GM19328 (cell line): ENCODE measurements at regions not wholly inside any gene's neighbourhood (a gene's known extent, or its start where the extent isn't known, plus 50 kb on each side); places are given as distances from the start of the nearest gene placed in this dataset.
"Not testable (repeated sequence)": the region's sequence is repeated elsewhere in the genome, so short reads cannot be mapped to it uniquely, and the experiment has no call there.

Experiments
- ATAC-seq: cut with Tn5 transposase; IDR thresholded peaks from one replicate; pipeline ENCODE4 v1.9.1; 2021; ENCODE audit warnings: mild to moderate bottlenecking, moderate library complexity; ENCODE audit not compliant: unreplicated experiment

DNA sequence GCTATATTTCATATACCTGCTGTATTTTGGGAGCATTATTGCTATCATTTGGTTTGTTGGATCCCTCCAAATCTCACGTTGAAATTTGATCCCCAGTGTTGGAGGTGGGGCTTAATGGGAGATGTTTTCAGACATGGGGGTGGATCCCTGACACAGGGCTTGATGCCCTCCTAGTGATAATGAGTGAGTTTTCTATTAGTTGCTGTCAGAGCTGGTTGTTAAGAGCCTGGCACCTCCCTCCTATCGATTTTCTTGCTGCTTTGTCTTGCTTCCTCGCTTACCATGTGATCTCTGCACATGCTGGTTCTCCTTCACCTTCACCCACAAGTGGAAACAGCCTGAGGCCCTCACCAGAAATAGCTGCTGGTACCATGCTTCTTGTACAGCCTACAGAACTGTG, 259.9 kb upstream of the STARD13 start:
- no peak for ATAC-seq

- ATAC-seq = no peak
These were observed 261.5 kb upstream of the STARD13 start for GRCh38 chr13:33547035-33547434.

DNA sequence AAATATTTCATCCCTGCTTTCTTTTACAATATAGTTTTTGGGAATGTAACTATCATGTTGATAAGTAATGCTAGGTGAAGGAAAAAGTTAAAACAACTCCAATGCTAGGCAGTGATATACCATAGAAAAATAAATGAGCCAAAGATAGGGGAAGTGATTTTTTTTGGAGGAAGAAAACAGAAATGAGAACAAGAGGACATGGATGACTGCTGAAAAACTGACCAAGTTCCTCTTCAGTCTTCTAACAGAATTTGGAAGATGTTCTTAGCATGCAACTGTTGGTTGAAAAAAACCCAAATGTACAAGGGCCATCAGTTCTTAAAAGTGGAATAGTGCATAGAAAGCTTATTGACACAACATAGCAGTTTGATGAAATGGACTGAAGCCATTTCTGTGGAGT, 262.5 kb upstream of the STARD13 start:
- no peak for ATAC-seq

GRCh38 chr13:33550276-33550675, 264.7 kb upstream of the STARD13 start:
- no peak for ATAC-seq

DNA sequence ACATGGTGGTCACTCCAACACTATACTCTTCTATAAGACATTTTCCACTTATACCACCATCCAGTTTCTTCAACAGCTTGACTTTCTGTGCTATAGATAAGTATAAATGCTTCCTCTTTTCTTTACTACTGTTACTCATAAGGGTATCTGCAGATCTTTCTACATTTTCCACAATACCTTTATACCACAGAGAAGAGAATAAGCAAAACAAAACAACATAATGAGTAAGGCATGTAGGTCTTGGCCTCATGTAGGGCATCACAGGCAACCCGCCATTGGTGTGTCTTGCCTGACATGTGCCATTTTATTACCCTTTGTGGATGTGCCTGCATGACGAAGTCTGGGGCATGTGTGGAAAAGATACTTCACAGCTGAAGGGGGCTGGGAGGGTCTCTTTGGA, 265.3 kb upstream of the STARD13 start:
- ATAC-seq = no peak

DNA sequence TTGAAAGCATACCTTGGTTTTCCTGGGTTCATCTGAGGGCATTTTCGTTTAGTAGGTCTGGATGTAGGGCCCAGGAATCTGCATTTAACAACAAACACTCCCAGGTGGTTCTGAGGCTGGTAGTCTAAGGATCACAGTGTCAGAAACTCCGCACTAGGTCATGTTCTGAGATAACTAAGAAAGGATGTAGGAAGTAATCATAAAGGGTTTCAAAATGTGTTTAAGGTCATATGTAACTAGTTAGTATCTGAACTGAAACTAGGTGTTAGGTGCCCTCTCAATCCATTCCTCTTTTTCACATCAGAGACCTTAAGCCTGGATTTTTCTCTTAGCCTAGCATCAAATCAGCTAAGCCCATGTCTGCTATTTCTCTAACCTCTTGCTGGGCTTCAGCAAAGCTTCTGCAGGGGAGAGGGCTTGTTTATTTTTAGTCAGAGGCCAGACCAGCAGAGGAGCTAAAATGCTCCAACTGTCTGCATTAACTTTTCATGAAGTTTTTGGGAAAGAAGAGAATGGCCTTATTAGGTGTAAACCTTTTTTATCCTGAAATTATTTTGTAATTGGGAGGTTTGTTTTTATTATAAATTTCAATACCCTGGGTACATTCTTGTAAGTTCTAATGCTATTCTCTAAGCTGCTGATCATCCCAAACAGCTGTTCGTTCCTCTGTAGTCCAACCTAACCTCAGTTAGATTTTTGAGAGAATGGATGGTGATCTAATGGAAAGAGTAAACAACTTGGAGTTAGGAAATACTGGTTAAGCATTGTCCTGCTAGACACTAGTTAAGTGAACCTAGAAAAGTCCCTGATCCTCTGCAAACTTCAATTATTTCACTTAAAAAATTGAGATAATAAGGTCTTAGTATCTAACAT, 262.8 kb upstream of the RFC3 start:
- peak; percentile 54 for ATAC-seq

GRCh38 chr13:33556828-33557227, 261.1 kb upstream of the RFC3 start:
- ATAC-seq = no peak

DNA sequence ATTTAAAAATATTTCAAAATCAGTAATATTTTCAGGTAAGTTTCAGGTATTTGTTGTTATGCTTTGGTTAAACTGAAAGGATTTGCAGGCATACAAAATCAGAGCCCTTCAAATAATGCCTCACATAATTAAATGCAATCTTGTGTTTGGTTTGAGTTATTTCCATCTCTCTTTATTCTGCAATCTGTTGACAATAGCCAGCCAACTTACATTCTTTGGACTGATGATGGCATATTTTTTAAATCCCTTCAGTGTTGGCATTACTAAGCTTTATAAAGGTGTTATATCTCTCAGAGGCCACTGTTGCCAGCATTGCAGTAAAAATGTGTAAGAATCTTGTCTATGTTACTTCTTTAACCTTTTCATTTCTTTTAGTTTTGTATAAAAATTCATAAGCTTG, 257.2 kb upstream of the RFC3 start:
- ATAC-seq = no peak

DNA sequence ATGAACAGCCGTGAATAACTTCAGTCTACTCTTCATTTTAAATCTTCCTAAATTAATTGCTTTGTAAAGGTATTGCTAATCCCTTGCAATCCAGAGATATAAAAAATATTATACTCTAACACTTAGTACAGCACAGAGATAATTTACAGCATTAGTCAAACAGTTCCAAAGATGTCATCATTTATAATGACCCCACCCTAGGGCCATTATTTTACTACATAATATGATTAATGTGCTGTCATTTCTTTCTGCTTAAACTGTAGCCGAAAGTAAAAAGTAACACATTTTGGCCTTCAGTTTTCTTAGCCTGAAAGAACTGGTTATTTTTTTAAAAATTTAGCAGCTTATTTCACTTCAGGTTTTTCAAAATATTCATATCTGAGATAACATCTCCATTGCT, 256.3 kb upstream of the RFC3 start:
- ATAC-seq = no peak

GRCh38 chr13:33571618-33572017, 246.3 kb upstream of the RFC3 start:
- ATAC-seq = peak; percentile 73

- ATAC-seq = not testable (repeated sequence)
These were observed 245.6 kb upstream of the RFC3 start for GRCh38 chr13:33572322-33572721.

DNA sequence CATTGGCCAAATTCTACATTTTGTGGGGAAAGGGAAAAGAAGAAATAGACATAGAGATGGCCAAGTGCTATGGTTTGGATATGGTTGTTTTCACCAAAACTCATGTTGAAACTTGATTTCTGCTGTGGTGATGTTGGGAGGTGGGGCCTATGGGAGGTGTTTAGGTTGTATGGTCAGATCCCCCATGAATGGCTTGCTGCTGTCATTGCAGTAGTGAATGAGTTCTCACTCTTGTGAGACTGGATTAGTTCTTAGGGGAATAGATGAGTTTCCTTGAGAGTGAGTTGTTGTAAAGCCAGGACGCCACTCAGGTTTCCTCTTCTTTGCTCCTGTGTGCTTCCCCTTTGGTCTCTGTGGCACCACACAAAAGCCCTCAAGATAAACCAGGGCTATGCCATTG, 242.6 kb upstream of the RFC3 start:
- ATAC-seq = no peak

DNA sequence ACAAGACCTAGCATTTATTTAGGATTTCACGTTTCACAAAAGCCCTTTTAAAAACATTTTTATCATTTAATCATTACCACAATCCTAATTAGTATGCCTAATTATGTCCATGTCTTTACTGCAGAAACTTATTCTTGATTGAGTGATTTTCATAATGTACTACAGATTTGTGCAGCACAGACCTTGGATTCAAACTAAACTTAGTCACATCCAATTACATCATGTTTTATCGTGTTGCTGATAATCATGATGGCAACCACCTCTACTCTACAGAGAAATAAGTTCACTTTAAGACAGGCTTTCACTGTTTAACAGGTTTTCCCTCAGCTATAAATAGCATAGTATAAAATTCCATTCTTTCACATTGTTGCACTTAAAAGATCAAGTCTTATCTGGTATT, 240.9 kb upstream of the RFC3 start:
- ATAC-seq = no peak

DNA sequence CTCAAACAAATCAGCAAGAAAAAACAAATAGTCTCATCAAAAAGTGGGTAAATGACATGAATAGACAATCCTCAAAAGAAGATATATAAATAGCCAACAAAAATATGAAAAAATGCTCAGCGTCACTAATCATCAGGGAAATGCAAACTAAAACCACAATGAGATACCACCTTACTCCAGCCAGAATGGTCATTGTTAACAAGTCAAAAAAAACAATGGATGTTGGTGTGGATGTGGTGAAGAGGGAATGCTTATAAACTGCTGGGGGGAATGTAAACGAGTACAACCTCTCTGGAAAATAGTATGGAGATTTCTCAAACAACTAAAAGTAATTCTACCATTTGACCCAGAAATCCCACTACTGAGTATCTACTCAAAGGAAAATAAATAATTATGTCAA, 239.2 kb upstream of the RFC3 start:
- no peak for ATAC-seq

- no peak for ATAC-seq
These were observed 235.8 kb upstream of the RFC3 start for GRCh38 chr13:33582121-33582520.

GRCh38 chr13:33583398-33583797, 234.6 kb upstream of the RFC3 start:
- ATAC-seq = no peak

GRCh38 chr13:33590936-33591335, 227.0 kb upstream of the RFC3 start:
- no peak for ATAC-seq

DNA sequence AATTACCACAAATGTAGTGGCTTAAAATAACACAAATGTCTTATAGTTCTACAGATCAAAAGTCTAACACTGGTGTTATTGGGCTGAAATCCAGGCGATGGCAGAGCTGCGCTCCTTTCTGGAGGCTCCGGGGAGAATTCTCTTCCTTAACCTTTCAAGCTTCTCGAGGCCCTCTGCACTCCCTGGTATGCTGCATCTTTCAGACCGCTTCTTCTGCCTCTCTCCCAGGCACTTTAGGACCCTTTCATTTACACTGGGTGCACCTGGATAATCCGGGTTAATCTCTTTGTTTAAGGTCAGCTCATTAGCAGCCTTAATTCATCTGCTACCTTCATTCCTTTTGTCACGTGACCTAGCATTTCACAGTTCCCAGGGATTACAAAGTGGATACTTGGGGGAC, 211.3 kb upstream of the RFC3 start:
- ATAC-seq = no peak

DNA sequence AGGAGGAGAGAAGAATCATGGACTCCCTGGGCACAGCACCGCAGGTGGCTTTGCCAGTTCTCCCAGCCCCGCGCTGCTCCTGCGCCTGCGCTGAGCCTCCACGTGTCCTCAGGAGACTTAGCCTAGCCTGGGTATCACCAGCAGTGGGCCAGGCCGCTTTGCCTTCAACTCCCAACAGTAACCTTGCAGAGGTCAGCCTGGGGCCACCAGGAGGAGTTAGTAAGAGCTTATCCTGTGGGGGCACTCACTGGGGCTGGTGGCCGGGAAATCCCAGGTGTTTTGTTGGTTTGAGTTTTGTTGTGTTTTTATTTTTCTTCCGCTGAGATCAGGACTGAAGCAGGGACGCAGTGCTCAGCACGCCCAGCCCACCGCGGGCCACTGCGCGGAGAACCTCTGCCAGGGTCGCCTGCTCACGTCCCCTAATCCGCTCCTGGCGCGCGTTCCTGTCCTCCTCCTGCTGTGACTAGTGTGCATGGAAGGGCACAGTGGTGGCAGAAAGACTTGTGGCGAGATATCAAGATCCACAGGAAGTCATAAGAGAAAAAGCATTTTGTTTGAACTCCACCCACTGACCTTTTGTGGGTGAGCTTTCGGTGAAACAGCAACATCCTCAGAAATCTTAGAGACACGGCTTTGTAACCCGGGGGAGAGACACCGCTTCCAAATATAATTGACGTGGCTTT, 207.4 kb upstream of the RFC3 start:
- ATAC-seq = no peak

GRCh38 chr13:33611121-33611805, 206.7 kb upstream of the RFC3 start:
- ATAC-seq = no peak

- ATAC-seq = no peak
These were observed 205.0 kb upstream of the RFC3 start for GRCh38 chr13:33612641-33613638.
